Coronary artery (tissue), 2 donors: ENCODE measurements at regions not wholly inside any gene's neighbourhood (a gene's known extent, or its start where the extent isn't known, plus 50 kb on each side); places are given as distances from the start of the nearest gene placed in this dataset.
A peak's percentile ranks its signal among the peaks of the same experiment; 100 is the strongest.

Experiments
- DNase-seq: peaks from one replicate; pipeline ENCODE4 v3.0.0-alpha.2; 2017; ENCODE audit warnings: low spot score
- H3K27ac ChIP-seq, 2 donors: fragments of 200-600 bp; sonication (generic); one replicate each; pipeline ENCODE4 v1.5.1; 2016 to 2019
- H3K4me3 ChIP-seq: fragments of 200-600 bp; sonication (generic); 2 replicates; pipeline ENCODE4 v1.5.1; 2016; ENCODE audit warnings: mild to moderate bottlenecking, moderate library complexity
- TF ChIP-seq, protein P1 (sequence below): fragments of 200-600 bp; sonication (generic); IDR thresholded peaks from one replicate; pipeline ENCODE4 v1.5.1; 2019; ENCODE audit warnings: antibody characterized with exemption

DNA sequence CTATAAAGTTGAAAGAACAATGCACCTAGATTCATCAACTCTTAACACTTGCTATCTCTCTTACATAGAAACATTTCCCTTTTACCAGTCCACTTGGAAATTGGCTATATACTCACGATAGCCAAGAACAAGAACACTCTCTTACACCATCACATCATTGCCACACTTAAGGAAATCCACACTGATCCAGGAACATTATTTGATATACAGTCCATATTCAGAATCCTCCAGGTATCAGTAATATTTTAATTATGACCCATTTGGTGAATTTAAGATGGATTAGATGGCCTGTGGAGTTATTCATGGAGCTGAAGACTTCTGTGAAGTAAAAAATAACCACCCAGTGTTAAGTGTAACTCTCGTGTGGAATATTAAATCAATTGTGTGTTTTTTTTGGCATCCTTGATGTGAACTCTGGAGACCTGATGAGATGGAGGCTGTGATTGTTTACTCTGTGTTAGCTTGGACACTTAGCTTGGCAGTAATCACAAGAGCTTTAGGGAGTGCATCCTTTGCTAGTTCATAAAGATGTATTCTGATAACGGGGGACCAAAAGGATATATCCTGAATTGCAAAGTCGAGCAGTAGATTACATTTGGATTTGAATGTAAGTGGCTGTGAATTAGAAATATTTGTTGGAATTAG is 52.0 kb upstream of the ABL1 start:
- Histone ChIP-seq H3K27ac (peak overlapping the region; percentile 91 to 95), H3K4me3 (no peak overlapping the region)
- DNase-seq = no peak
- TF ChIP-seq, protein P1, sequence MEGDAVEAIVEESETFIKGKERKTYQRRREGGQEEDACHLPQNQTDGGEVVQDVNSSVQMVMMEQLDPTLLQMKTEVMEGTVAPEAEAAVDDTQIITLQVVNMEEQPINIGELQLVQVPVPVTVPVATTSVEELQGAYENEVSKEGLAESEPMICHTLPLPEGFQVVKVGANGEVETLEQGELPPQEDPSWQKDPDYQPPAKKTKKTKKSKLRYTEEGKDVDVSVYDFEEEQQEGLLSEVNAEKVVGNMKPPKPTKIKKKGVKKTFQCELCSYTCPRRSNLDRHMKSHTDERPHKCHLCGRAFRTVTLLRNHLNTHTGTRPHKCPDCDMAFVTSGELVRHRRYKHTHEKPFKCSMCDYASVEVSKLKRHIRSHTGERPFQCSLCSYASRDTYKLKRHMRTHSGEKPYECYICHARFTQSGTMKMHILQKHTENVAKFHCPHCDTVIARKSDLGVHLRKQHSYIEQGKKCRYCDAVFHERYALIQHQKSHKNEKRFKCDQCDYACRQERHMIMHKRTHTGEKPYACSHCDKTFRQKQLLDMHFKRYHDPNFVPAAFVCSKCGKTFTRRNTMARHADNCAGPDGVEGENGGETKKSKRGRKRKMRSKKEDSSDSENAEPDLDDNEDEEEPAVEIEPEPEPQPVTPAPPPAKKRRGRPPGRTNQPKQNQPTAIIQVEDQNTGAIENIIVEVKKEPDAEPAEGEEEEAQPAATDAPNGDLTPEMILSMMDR = no peak

DNA sequence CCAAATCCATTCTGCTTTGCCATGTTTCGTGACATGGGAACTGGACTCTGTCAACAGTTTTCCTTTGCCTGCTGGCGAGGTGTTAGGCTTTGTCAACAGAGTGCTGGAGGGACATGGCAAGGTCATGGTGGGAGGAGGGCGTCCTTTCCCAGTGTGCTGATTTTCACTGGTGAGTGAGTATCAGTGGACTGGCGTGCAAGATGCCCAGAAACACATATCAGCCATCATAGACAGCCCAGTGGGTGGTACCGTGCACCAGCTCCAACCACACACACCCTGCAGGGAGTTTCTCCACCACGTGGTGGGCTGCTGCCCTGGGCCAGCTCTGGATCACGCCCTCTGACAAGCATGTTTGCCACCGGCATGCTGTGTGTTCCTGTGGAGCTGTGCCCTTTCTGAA is 50.0 kb upstream of the ABL1 start:
- Histone ChIP-seq H3K27ac (peak overlapping the region in 1 of 2 donors; percentile 28), H3K4me3 (no peak overlapping the region)
- TF ChIP-seq, protein P1 = no peak
- DNase-seq = no peak
